SK-N-SH treated with all-trans-retinoic acid at 6 μM for 48 hours (cell line): ENCODE measurements at regions not wholly inside any gene's neighbourhood (a gene's known extent, or its start where the extent isn't known, plus 50 kb on each side); places are given as distances from the start of the nearest gene placed in this dataset.

ENCODE experiments used
- ATAC-seq: fragments of 200-7000 bp; cut with Tn5 transposase; 3 replicates; pipeline ENCODE4 v1.9.1; 2020; ENCODE audit warnings: mild to moderate bottlenecking, moderate library complexity
- ARNTL ChIP-seq: fragments of 450-650 bp; formaldehyde crosslinking; IDR thresholded peaks from 2 replicates; pipeline ENCODE4 v1.5.0; 2020; ENCODE audit warnings: low read depth, mild to moderate bottlenecking, moderate library complexity, borderline replicate concordance
- BACH2 ChIP-seq: fragments of 250-450 bp; sonication (Bioruptor Pico); IDR thresholded peaks from 2 replicates; pipeline ENCODE4 v1.9.0; 2021; ENCODE audit warnings: mild to moderate bottlenecking, borderline replicate concordance
- CREB5 ChIP-seq: fragments of 250-450 bp; sonication (Bioruptor Pico); IDR thresholded peaks from 2 replicates; pipeline ENCODE4 v1.5.1; 2020; ENCODE audit warnings: low read depth, mild to moderate bottlenecking, moderate library complexity
- CSDC2 ChIP-seq: fragments of 250-450 bp; sonication (Bioruptor Pico); IDR thresholded peaks from 2 replicates; pipeline ENCODE4 v1.5.0; 2020; ENCODE audit warnings: mild to moderate bottlenecking, moderate library complexity
- CSRNP3 ChIP-seq: fragments of 250-450 bp; sonication (Bioruptor Pico); IDR thresholded peaks from 2 replicates; pipeline ENCODE4 v1.5.1; 2021; ENCODE audit warnings: mild to moderate bottlenecking, moderate library complexity
- ESRRG ChIP-seq: fragments of 250-450 bp; sonication (Bioruptor Pico); IDR thresholded peaks from 2 replicates; pipeline ENCODE4 v1.6.1; 2021; ENCODE audit warnings: mild to moderate bottlenecking
- GLIS3 ChIP-seq: fragments of 250-450 bp; sonication (Bioruptor Pico); IDR thresholded peaks from 2 replicates; pipeline ENCODE4 v1.5.0; 2020; ENCODE audit warnings: mild to moderate bottlenecking, moderate library complexity
- ISL1 ChIP-seq: fragments of 250-450 bp; sonication (Bioruptor Pico); IDR thresholded peaks from 2 replicates; pipeline ENCODE4 v2.1.2; 2022; ENCODE audit warnings: mild to moderate bottlenecking, moderate library complexity
- OSR1 ChIP-seq: fragments of 250-450 bp; sonication (Bioruptor Pico); IDR thresholded peaks from 2 replicates; pipeline ENCODE4 v1.8.0; 2022; ENCODE audit warnings: moderate library complexity, mild to moderate bottlenecking, inconsistent platforms
- PATZ1 ChIP-seq: fragments of 250-450 bp; sonication (Bioruptor Pico); IDR thresholded peaks from 2 replicates; pipeline ENCODE4 v1.8.0; 2020; ENCODE audit warnings: mild to moderate bottlenecking, moderate library complexity, borderline replicate concordance
- POU6F1 ChIP-seq: fragments of 250-450 bp; sonication (Bioruptor Pico); IDR thresholded peaks from 2 replicates; pipeline ENCODE4 v1.8.0; 2021; ENCODE audit warnings: low read depth, mild to moderate bottlenecking, moderate library complexity, borderline replicate concordance
- PPARA ChIP-seq: fragments of 250-450 bp; sonication (Bioruptor Pico); IDR thresholded peaks from 2 replicates; pipeline ENCODE4 v1.5.0; 2020; ENCODE audit warnings: mild to moderate bottlenecking, borderline replicate concordance
- RARB ChIP-seq: fragments of 250-450 bp; sonication (Bioruptor Pico); IDR thresholded peaks from 2 replicates; pipeline ENCODE4 v1.8.0; 2021; ENCODE audit warnings: mild to moderate bottlenecking, moderate library complexity
- TCF4 ChIP-seq: fragments of 250-450 bp; sonication (Bioruptor Pico); IDR thresholded peaks from 2 replicates; pipeline ENCODE4 v1.8.0; 2021; ENCODE audit warnings: mild to moderate bottlenecking, moderate library complexity, borderline replicate concordance
- TOX ChIP-seq: fragments of 250-450 bp; sonication (Bioruptor Pico); IDR thresholded peaks from 2 replicates; pipeline ENCODE4 v1.8.0; 2021; ENCODE audit warnings: mild to moderate bottlenecking, moderate library complexity, borderline replicate concordance
- TSHZ2 ChIP-seq: fragments of 250-450 bp; sonication (Bioruptor Pico); IDR thresholded peaks from 2 replicates; pipeline ENCODE4 v1.5.0; 2020; ENCODE audit warnings: mild to moderate bottlenecking, moderate library complexity
- ZC3H10 ChIP-seq: fragments of 250-450 bp; sonication (Bioruptor Pico); IDR thresholded peaks from 2 replicates; pipeline ENCODE4 v1.5.1; 2021; ENCODE audit warnings: mild to moderate bottlenecking, moderate library complexity
- ZFP3 ChIP-seq: fragments of 250-450 bp; sonication (Bioruptor Pico); IDR thresholded peaks from 2 replicates; pipeline ENCODE4 v1.5.0; 2020; ENCODE audit warnings: mild to moderate bottlenecking, moderate library complexity
- ZFP30 ChIP-seq: fragments of 450-650 bp; formaldehyde crosslinking; IDR thresholded peaks from 2 replicates; pipeline ENCODE4 v1.5.0; 2022; ENCODE audit warnings: mild to moderate bottlenecking, moderate library complexity
- ZNF565 ChIP-seq: fragments of 450-650 bp; formaldehyde crosslinking; conservative IDR thresholded peaks from 2 replicates; pipeline ENCODE4 v1.5.0; 2020; ENCODE audit warnings: low read depth, mild to moderate bottlenecking, moderate library complexity
- ZNF70 ChIP-seq: fragments of 450-650 bp; formaldehyde crosslinking; IDR thresholded peaks from 2 replicates; pipeline ENCODE4 v1.5.0; 2020; ENCODE audit warnings: mild to moderate bottlenecking, moderate library complexity
- ZNF8 ChIP-seq: fragments of 450-650 bp; formaldehyde crosslinking; IDR thresholded peaks from 2 replicates; pipeline ENCODE4 v1.5.0; 2020; ENCODE audit warnings: mild to moderate bottlenecking, moderate library complexity

- TF ChIP-seq TCF4, result no peak
- no peak for TF ChIP-seq ZFP3 (CRISPR knock-in tag)
Measured at GRCh38 chr6:28757429-28758045, 166.2 kb downstream of the TRIM27 start (continued).

GRCh38 chr6:28758046-28758817, 165.6 kb downstream of the TRIM27 start:
- TF ChIP-seq CSDC2 (CRISPR knock-in tag), result no peak
- no peak for TF ChIP-seq TOX (CRISPR knock-in tag)
- TF ChIP-seq ESRRG, result no peak
- no peak for TF ChIP-seq ZNF8 (CRISPR knock-in tag)
- ATAC-seq, result peak; percentile 87

- ATAC-seq, result no peak
- TF ChIP-seq BACH2 (CRISPR knock-in tag), result no peak
- no peak for TF ChIP-seq RARB
- TF ChIP-seq POU6F1 (CRISPR knock-in tag), result no peak
- TF ChIP-seq PATZ1 (CRISPR knock-in tag), result no peak
- no peak for TF ChIP-seq ZC3H10 (CRISPR knock-in tag)
- no peak for TF ChIP-seq ESRRG
- TF ChIP-seq ZNF70 (CRISPR knock-in tag), result no peak
- TF ChIP-seq ZNF565 (CRISPR knock-in tag), result no peak
- TF ChIP-seq ARNTL (CRISPR knock-in tag), result no peak
- TF ChIP-seq ZFP30 (CRISPR knock-in tag), result no peak
- no peak for TF ChIP-seq TOX (CRISPR knock-in tag)
- TF ChIP-seq CSRNP3 (CRISPR knock-in tag), result no peak
Measured at GRCh38 chr6:28758818-28759235, 165.0 kb downstream of the TRIM27 start.

GRCh38 chr6:28764014-28764723, 159.6 kb downstream of the TRIM27 start:
- ATAC-seq, result peak; percentile 47; the same call in 1 of the 3 replicates

GRCh38 chr6:28764761-28765282, 159.0 kb downstream of the TRIM27 start:
- no peak for ATAC-seq
- TF ChIP-seq TCF4, result no peak
- no peak for TF ChIP-seq ISL1 (CRISPR knock-in tag)
- TF ChIP-seq RARB, result no peak
- TF ChIP-seq PPARA (CRISPR knock-in tag), result no peak
- no peak for TF ChIP-seq TSHZ2 (CRISPR knock-in tag)
- TF ChIP-seq POU6F1 (CRISPR knock-in tag), result no peak
- no peak for TF ChIP-seq ESRRG
- TF ChIP-seq ZFP3 (CRISPR knock-in tag), result no peak
- no peak for TF ChIP-seq BACH2 (CRISPR knock-in tag)
- TF ChIP-seq CREB5 (CRISPR knock-in tag), result no peak
- no peak for TF ChIP-seq GLIS3
- TF ChIP-seq ZFP30 (CRISPR knock-in tag), result no peak
- TF ChIP-seq CSDC2 (CRISPR knock-in tag), result no peak

More at GRCh38 chr6:28764014-28764723, 159.6 kb downstream of the TRIM27 start:
- no peak for TF ChIP-seq PPARA (CRISPR knock-in tag)
- TF ChIP-seq OSR1 (CRISPR knock-in tag), result no peak
